HG02938 (cell line): ENCODE measurements at regions not wholly inside any gene's neighbourhood (a gene's known extent, or its start where the extent isn't known, plus 50 kb on each side); places are given as distances from the start of the nearest gene placed in this dataset.
"Not testable (repeated sequence)": the region's sequence is repeated elsewhere in the genome, so short reads cannot be mapped to it uniquely, and the experiment has no call there.

ENCODE experiments used
- ATAC-seq: cut with Tn5 transposase; IDR thresholded peaks from one replicate; pipeline ENCODE4 v1.9.1; 2021; ENCODE audit warnings: mild to moderate bottlenecking, moderate library complexity; ENCODE audit not compliant: unreplicated experiment

- ATAC-seq: no peak
Observed at GRCh38 chr9:29999645-30000044, 2384.8 kb upstream of the ACO1 start.

GRCh38 chr9:30010691-30011090 is 2373.8 kb upstream of the ACO1 start:
- ATAC-seq: no peak

GRCh38 chr9:30012622-30013021 is 2371.8 kb upstream of the ACO1 start:
- no peak for ATAC-seq

GRCh38 chr9:30015073-30015472 is 2369.4 kb upstream of the ACO1 start:
- ATAC-seq: no peak

- no peak for ATAC-seq
Observed at GRCh38 chr9:30020161-30020560, 2364.3 kb upstream of the ACO1 start.

GRCh38 chr9:30035761-30036160 is 2348.7 kb upstream of the ACO1 start:
- no peak for ATAC-seq

- ATAC-seq: no peak
Observed at GRCh38 chr9:30036558-30036957, 2347.9 kb upstream of the ACO1 start.

GRCh38 chr9:30039712-30040111 is 2344.7 kb upstream of the ACO1 start:
- ATAC-seq: no peak

GRCh38 chr9:30048396-30048795 is 2336.0 kb upstream of the ACO1 start:
- ATAC-seq: no peak

GRCh38 chr9:30058463-30058862 is 2326.0 kb upstream of the ACO1 start:
- no peak for ATAC-seq

- no peak for ATAC-seq
Observed at GRCh38 chr9:30060976-30061375, 2323.5 kb upstream of the ACO1 start.

GRCh38 chr9:30065888-30066287 is 2318.6 kb upstream of the ACO1 start:
- no peak for ATAC-seq

- not testable (repeated sequence) for ATAC-seq
Observed at GRCh38 chr9:30069236-30069635, 2315.2 kb upstream of the ACO1 start.

- no peak for ATAC-seq
Observed at GRCh38 chr9:30075022-30075421, 2309.4 kb upstream of the ACO1 start.

- peak; percentile 86 for ATAC-seq
Observed at GRCh38 chr9:30075451-30076199, 2308.8 kb upstream of the ACO1 start.

- ATAC-seq: no peak
Observed at GRCh38 chr9:30078195-30078594, 2306.2 kb upstream of the ACO1 start.

GRCh38 chr9:30089428-30089827 is 2295.0 kb upstream of the ACO1 start:
- ATAC-seq: no peak

GRCh38 chr9:30103647-30104394 is 2280.6 kb upstream of the ACO1 start:
- no peak for ATAC-seq

GRCh38 chr9:30107134-30107533 is 2277.3 kb upstream of the ACO1 start:
- not testable (repeated sequence) for ATAC-seq

GRCh38 chr9:30116673-30117217 is 2267.7 kb upstream of the ACO1 start:
- no peak for ATAC-seq

GRCh38 chr9:30120666-30121065 is 2263.8 kb upstream of the ACO1 start:
- ATAC-seq: no peak

GRCh38 chr9:30121611-30122010 is 2262.8 kb upstream of the ACO1 start:
- ATAC-seq: no peak
